ENCODE measurements at regions not wholly inside any gene's neighbourhood (a gene's known extent, or its start where the extent isn't known, plus 50 kb on each side); places are given as distances from the start of the nearest gene placed in this dataset.

DNA sequence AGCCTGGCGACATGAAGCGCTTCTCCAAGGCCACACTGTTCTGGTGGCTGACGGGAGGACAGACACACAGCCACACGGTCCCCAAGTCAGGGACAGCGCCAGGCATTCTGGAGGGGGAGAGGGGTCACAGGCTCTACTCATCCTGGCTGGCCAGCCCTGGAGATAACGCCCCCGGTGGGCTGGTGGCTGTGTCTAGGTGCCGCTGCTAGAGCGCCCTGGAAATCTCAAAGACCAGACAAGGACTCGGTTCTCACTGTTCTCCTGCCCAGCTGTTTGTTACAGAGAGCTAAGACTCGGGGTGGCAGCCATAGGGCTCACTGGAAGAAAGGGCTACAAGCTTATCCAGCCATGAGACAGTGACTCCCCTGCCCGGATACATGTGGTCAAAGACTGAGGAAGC, 72.0 kb downstream of the KCNF1 start:
- TF ChIP-seq, protein P1, sequence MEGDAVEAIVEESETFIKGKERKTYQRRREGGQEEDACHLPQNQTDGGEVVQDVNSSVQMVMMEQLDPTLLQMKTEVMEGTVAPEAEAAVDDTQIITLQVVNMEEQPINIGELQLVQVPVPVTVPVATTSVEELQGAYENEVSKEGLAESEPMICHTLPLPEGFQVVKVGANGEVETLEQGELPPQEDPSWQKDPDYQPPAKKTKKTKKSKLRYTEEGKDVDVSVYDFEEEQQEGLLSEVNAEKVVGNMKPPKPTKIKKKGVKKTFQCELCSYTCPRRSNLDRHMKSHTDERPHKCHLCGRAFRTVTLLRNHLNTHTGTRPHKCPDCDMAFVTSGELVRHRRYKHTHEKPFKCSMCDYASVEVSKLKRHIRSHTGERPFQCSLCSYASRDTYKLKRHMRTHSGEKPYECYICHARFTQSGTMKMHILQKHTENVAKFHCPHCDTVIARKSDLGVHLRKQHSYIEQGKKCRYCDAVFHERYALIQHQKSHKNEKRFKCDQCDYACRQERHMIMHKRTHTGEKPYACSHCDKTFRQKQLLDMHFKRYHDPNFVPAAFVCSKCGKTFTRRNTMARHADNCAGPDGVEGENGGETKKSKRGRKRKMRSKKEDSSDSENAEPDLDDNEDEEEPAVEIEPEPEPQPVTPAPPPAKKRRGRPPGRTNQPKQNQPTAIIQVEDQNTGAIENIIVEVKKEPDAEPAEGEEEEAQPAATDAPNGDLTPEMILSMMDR (conservative IDR thresholded peaks at IDR 0.05; ENCODE audit: low read depth in 2 of 2): no peak
- TF ChIP-seq EZH2phosphoT487 (IDR thresholded peaks at IDR 0.05; ENCODE audit: unreplicated experiment): no peak

Measured in GM23338 (cell line).